Heart right ventricle (tissue), 16 donors: ENCODE measurements at regions not wholly inside any gene's neighbourhood (a gene's known extent, or its start where the extent isn't known, plus 50 kb on each side); places are given as distances from the start of the nearest gene placed in this dataset.

Source experiments
- ATAC-seq, 8 donors: fragments of 200-7000 bp; cut with Tn5 transposase; one replicate each; pipeline ENCODE4 v1.9.1; 2020; ENCODE audit warnings: mild to moderate bottlenecking in 8 of 8, moderate library complexity in 8 of 8, moderate number of reproducible peaks in 1 of 8
- DNase-seq, 2 donors: peaks; one replicate each; pipeline ENCODE4 v3.0.0-alpha.2; 2020
- H3K27ac ChIP-seq, 10 donors: fragments of 200-600 bp; sonication (generic) in 2 of 10; one replicate each; pipeline versions ENCODE4 v1.5.0 to v1.8.0; 2020 to 2022; ENCODE audit warnings: mild to moderate bottlenecking in 3 of 10
- H3K27me3 ChIP-seq, 7 donors: fragments of 200-600 bp; one replicate each; pipeline ENCODE4 v1.8.0; 2021 to 2022; ENCODE audit warnings: mild to moderate bottlenecking in 2 of 7
- H3K36me3 ChIP-seq, 9 donors: fragments of 200-600 bp; sonication (generic) in 1 of 9; one replicate each; pipeline versions ENCODE4 v1.5.0 to v1.8.0; 2020 to 2022; ENCODE audit warnings: mild to moderate bottlenecking in 2 of 9
- H3K4me1 ChIP-seq, 9 donors: fragments of 200-600 bp; sonication (generic) in 1 of 9; one replicate each; pipeline versions ENCODE4 v1.5.0 to v1.8.0; 2020 to 2022; ENCODE audit warnings: mild to moderate bottlenecking in 4 of 9
- H3K4me3 ChIP-seq, 10 donors: fragments of 200-600 bp; sonication (generic) in 2 of 10; one replicate each; pipeline versions ENCODE4 v1.5.0 to v1.8.0; 2020 to 2022; ENCODE audit warnings: mild to moderate bottlenecking in 7 of 10, moderate library complexity in 2 of 10
- H3K9me3 ChIP-seq, 11 donors: fragments of 200-600 bp in 10 of 11; sonication (generic) in 2 of 11; one replicate each; pipeline versions ENCODE4 v1.5.0 to v1.8.0; 2013 to 2022; ENCODE audit warnings: mild to moderate bottlenecking in 2 of 11, control low read depth in 1 of 11, moderate library complexity in 1 of 11
- CTCF ChIP-seq, 9 donors: fragments of 200-600 bp; sonication (generic) in 2 of 9; IDR thresholded peaks; one replicate each; pipeline versions ENCODE4 v1.5.0 to v1.8.0; 2021 to 2022; ENCODE audit warnings: antibody characterized with exemption in 9 of 9, mild to moderate bottlenecking in 5 of 9, moderate library complexity in 1 of 9
- WGBS, 2 donors: extraction: QIAGEN DNeasy Blood & Tissue Kit; methylation state at CpG; one replicate each; pipeline ENCODE4 v1.1.7; 2013; ENCODE audit warnings: inconsistent platforms in 1 of 2; 5-methylcytosine and 5-hydroxymethylcytosine counted together
- intact Hi-C, 10 donors: fragments of 100-400 bp; cut with DNase I; formaldehyde crosslinking; loops; one replicate each; pipeline versions ENCODE4 v1.11.1 to v1.14.2; 2022
- donor health status: Arrhythmogenic right ventricular cardiomyopathy.
- donor health status: ischemic (EF 13 %, LVEDD 7.1; RV severe dilation, severe dysfunction).
- donor health status: healthy with polysubstance abuse.
- donor health status: DM: no; HTN: yes; CAD: no.
- donor health status: DM: no; HTN: no; CAD: no.
- donor health status: ischemic (EF 25% LVEDD 6.9; RV normal size, moderate dysfunction).
- donor health status: ischemic (EF 25% LVEDD 5.7; RV mildly dilated, moderate dysfunction).
- donor health status: healthy.
- donor health status: DM: yes; HTN: yes; CAD: no.
- donor health status: Ischemic cardiomyopathy.
- donor health status: ischemic (EF 35%, LVEDD 5.7; RV mildly dilated, moderate dysfunction).
- donor health status: nonischemic (EF 11% LVEDD 7.7; RV severe dilation, severe dysfunction).
- donor health status: DM: yes; HTN: yes; CAD: no.
- donor health status: PGD.
- donor health status: ischemic (EF 29% LVEDD 5.4; RV normal size, mild dysfunction).
- donor health status: nonischemic (EF 23%, LVEDD 6.1; RV moderate dilation, normal function).

- Histone ChIP-seq H3K36me3 (no peaks in the 10 kb centered on the region), H3K27me3 (no peaks in the 10 kb centered on the region), H3K4me1 (no peaks in the 10 kb centered on the region), H3K9me3 (peaks cover 0 to 21% (median 4%) of the 10 kb centered on the region in 11 donors), H3K27ac (peak overlapping the region in 7 of 10 donors; percentile 25 to 71 (median 50)), H3K4me3 (no peak overlapping the region)
- DNase-seq (no peak), ATAC-seq (no peak)
- no peak for TF ChIP-seq CTCF (IDR thresholded peaks at IDR 0.05)
- 82% methylated on average over 3 of the region's 3 CpGs for WGBS, 2 donors
- intact Hi-C loops: no loop called here
Measured at GRCh38 chr7:94325122-94325475, 69.6 kb upstream of the COL1A2 start.

DNA sequence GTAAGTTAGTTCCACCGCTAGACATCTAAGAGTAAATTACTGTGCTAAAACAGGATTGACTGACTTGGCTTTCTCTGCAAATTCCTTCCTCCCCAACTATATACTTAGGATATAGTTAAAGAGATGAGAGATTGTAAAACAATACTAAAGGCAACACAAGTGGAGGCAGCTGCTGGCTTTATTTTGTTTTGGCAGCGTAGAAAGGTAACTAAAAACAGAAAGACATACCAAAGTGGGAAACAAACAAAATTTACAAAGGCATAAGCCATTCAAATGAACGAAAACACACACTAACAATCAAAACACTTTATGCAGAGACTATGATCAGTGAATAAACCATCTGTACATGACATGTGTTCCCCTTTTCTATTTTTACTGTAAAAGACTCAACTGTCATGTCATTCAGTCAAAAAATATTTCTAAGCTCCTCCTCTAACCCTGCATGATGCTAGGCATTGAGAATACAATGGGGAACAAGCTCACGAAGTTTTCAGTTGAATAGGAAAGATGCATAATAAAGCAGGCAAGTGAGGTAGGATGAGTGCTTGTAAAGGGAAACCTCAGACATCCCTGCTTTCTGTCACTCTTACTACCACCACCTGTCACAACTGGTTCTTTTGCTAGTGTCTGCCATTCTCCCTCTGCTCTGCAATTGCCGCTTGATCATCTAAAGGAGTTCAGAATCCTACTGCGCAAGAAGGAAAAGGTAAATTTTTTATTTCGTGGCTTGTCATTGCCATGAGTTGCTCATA lies 64.2 kb upstream of the COL1A2 start:
- no peak for ATAC-seq
- no peak for TF ChIP-seq CTCF (IDR thresholded peaks at IDR 0.05)
- Histone ChIP-seq H3K36me3 (no peaks in the 10 kb centered on the region), H3K9me3 (no peaks in the 10 kb centered on the region), H3K27me3 (no peaks in the 10 kb centered on the region), H3K27ac (no peak overlapping the region), H3K4me1 (no peaks in the 10 kb centered on the region), H3K4me3 (no peak overlapping the region)
- no peak for DNase-seq
- intact Hi-C loops: no loop called here
- WGBS, 2 donors: 71% methylated on average over 7 of the region's 7 CpGs

DNA sequence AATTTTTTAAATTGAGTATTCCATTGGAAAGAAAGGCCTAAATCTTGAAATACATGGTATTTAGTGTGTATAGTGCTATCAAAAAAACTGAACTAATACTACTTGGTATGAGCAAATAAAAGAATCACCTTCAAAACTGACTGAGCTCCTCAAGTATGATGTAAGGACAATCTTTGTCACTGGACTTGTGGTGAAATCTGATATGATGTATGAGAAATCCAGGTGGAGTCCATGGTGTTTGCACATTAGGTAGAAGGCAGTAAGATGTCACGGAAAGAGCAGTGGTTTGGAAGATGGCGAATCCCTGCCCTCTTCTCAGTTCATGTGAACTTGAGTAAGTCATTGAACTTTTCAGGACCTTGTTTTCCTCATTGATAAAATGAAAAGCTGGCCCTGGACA lies 62.1 kb upstream of the COL1A2 start:
- no peak for ATAC-seq
- 93 to 96% methylated on average over 2 of the region's 2 CpGs for WGBS, 2 donors
- DNase-seq: no peak
- Histone ChIP-seq H3K36me3 (no peaks in the 10 kb centered on the region), H3K4me3 (no peak overlapping the region), H3K9me3 (no peaks in the 10 kb centered on the region), H3K27ac (no peak overlapping the region), H3K4me1 (no peaks in the 10 kb centered on the region), H3K27me3 (no peaks in the 10 kb centered on the region)
- TF ChIP-seq CTCF (IDR thresholded peaks at IDR 0.05): no peak
- intact Hi-C loops: no loop called here

GRCh38 chr7:94333810-94334209 lies 60.9 kb upstream of the COL1A2 start:
- ATAC-seq: no peak
- TF ChIP-seq CTCF (IDR thresholded peaks at IDR 0.05): no peak
- H3K4me3 ChIP-seq: no peak overlapping the region
- intact Hi-C loops: no loop called here
- H3K9me3 ChIP-seq: no peaks in the 10 kb centered on the region
- no peak overlapping the region for H3K27ac ChIP-seq
- no peak for DNase-seq
- no peaks in the 10 kb centered on the region for H3K36me3 ChIP-seq
- no peaks in the 10 kb centered on the region for H3K4me1 ChIP-seq
- H3K27me3 ChIP-seq: no peaks in the 10 kb centered on the region
